Eye (tissue), 1 donor: ENCODE measurements at regions not wholly inside any gene's neighbourhood (a gene's known extent, or its start where the extent isn't known, plus 50 kb on each side); places are given as distances from the start of the nearest gene placed in this dataset.
"Not testable (repeated sequence)": the region's sequence is repeated elsewhere in the genome, so short reads cannot be mapped to it uniquely, and the experiment has no call there.

Experiments used
- DNase-seq: peaks from one replicate; pipeline ENCODE4 v3.0.0-alpha.2; 2015

DNA sequence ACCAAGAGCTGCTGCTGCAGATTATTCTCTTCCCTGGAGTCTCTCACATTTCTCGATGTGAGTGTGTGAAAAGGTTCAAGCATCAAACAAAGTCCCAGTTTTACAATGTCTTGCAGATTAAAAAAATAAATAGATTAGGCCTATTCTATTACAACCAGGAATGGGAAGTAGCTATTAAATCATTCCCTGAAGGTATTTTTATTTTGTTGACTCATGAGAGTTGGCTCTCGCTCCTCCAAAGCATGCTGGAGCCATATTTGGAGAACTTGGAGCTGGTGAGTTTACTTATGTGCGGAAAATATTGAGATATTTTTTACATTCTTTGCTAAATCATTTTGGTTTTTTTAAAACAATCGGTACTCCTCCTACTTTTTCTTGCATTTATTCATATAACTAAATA, 572.3 kb downstream of the ETNK1 start:
- no peak for DNase-seq

DNA sequence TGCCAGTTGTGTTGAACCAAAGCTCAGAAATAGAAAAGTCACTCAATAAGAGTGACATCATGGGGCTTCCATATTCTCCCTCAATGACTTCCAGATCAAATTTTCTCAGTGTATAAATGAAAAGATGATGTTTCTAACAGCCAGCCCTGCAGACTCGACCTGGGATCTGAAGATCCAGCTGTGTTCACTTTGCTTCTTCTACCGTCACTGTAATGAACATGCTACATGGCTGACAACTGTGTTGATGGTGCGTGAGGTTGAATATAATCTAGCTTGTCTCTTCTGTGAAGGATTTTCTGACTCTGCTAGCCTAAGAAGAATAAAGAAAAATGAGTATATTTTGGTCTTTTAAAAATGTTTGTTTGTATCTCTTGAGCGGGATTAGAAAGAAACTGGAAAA, 577.8 kb downstream of the ETNK1 start:
- no peak for DNase-seq

GRCh38 chr12:23204933-23205778, 580.2 kb downstream of the ETNK1 start:
- peak; percentile 83 for DNase-seq

DNA sequence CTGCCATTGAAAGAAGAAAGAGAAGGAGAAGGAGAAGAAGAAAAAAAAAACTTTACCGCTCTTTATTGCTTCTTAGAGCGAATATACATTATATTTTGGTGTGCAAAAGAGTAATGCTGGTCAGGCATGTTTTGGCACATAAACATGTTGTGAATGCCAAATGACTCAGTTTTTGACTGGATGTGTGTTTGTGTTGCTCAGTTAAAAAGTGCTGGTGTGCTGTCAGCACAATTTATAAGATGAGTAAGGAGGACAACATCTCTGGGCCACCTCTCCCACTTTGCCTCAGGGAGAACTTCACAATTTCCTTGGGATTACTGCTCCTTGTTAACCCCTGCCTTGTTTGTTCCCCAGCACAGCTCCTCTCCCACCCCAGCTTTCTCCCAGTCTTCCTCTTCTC, 584.8 kb downstream of the ETNK1 start:
- no peak for DNase-seq

DNA sequence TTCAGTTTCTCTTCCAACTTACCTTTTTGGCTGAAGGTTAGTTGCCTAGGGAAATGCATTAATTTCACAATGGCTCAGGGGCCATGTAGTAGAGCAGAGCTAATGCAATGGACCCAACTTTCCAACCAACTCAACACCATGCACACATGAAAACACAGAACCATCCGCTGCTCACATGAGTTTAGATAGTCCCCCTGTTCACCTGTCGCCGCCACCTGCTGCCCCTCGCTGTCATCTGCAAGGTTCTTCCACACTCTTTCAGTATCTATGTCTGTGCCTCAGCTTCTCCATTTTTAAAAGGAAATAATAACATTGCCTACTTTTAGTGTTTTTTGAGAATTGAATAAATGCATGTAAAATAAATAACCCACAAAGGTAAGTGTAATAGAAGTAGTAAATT, 585.6 kb downstream of the ETNK1 start:
- DNase-seq: no peak

GRCh38 chr12:23211384-23212320, 586.7 kb downstream of the ETNK1 start:
- no peak for DNase-seq

GRCh38 chr12:23217158-23217557, 592.2 kb downstream of the ETNK1 start:
- no peak for DNase-seq

DNA sequence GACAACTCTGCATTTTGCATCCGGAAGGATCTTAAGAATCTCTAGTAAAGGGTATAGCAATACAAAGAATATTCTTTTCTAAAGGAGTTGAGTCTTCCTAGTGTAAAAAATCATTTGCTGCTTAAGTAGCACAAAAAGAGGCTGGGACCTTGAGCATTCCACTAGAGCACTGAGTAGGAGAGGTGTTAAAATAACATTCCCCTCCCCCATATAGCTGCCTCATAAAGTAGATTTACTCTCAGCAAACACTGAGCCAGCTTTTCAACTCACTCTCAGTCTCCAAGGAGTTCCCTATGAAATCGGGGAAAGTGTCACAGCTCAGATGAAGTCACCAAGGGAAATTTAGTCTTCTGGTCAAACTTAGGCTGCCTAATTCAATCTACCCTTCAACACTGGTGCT, 592.7 kb downstream of the ETNK1 start:
- no peak for DNase-seq

DNA sequence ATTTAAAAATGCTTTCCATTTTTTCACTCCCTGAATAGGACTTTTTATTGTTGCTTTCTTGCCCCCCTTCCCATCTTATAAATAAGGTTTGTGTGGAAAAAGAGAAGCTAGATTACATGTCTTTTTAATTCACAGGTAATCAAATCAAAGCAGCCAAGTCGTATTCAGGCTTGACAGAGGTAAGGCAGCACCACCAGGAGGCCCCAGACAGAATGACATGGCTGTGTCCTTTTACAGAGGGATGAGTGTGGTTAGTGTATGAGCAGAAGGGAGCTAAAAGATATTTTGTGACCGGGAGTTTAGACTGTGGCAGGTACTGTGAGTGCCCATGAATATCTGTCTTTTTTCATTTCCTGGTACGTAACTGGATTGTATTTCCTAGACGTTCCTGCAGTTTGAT, 596.1 kb downstream of the ETNK1 start:
- no peak for DNase-seq

- no peak for DNase-seq
Measured at GRCh38 chr12:23221926-23222325, 597.0 kb downstream of the ETNK1 start.

GRCh38 chr12:23222801-23223200, 597.8 kb downstream of the ETNK1 start:
- no peak for DNase-seq

DNA sequence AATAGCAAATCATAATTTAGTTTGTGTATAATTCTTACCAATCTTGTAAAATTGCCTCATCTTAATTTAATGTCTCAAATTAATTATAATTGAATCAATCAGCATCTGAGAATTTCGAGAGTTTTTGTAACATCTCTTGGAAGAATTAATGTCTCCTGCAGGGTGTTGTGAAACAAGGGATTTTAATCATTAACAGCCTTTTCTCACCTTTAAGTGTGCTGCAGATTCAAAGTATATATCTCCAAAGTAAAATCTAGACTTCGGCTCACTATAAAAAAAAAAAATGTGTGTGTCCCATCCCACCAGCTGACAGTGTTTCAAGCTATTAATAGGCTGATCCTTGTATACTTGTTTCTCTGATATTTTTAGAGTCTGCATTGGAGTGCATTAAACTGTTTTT, 603.1 kb downstream of the ETNK1 start:
- DNase-seq: no peak

DNA sequence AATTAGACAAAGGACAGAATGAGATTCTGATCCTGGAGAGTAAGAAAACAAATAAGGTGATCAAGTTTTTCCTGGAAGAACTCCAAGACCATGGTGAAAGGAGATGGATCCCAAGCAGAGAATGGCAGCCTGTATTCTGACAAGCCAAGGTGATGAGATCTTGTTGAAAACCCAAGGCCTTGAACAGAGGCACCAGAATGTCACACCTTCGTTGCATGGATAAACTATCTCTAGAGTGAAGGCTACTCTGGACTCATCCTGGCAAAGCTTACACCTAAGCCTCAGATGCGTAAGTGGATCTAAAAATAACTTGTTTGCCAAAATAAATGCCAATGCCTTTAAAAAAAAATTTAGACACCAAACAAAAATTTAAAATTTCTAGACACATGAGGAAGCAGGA, 605.9 kb downstream of the ETNK1 start:
- no peak for DNase-seq

DNA sequence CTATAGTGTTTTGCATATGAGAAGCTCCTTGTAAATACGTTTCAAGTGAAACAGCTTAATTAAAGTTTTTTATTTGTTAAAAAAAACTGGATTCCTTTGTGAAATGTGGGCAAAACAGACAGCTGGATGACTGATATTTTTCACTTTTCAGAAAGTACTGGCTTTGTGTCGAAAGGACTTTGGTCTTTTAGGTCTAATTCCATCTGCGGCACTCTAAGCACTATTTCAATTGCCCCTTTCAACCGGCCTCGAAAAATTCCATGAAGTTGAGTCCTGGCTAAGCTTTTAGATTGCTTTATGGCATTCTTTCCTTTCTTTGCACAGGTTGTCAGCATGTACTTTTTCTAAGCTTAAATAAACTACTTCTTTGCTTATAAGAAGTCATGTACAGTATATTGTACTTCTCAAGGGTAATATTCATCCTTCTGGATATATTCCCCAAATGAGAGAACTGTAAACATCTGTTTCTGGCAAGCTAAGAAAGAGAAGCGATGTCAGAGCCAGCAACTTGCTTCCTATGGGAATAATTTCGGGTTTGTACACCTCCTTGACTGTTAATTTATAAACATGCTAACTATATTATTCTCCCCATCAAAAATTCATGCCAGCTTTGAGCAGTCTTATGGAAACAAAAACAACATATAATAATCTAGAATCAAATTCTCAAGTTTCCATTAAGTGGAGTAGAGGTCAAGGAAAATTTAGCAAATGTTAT, 611.3 kb downstream of the ETNK1 start:
- DNase-seq: no peak

GRCh38 chr12:23236811-23237210, 611.8 kb downstream of the ETNK1 start:
- DNase-seq: no peak

DNA sequence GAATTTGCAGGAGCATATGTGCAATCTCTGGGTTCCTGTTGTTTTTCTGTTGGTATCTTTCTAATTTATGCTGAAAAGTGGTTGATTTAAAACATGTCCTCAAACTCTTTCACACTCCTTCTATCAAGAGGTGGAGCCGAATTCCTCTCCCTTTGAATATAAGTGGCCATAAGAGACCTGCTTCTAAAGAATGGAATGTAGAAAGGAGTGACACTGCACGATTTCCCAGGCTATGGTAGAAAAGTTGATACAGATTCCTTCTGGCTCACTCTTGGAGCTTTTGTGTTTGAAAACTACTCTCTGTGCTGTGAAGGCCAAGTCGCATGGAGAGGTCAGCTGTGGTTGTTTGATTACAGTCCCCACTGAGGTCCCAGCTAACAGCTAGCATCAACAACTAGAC, 613.2 kb downstream of the ETNK1 start:
- no peak for DNase-seq

- DNase-seq: no peak
Measured at GRCh38 chr12:23238957-23239356, 614.0 kb downstream of the ETNK1 start.

- no peak for DNase-seq
Measured at GRCh38 chr12:23245186-23245585, 620.2 kb downstream of the ETNK1 start.

GRCh38 chr12:23253191-23253590, 628.2 kb downstream of the ETNK1 start:
- no peak for DNase-seq

- not testable (repeated sequence) for DNase-seq
Measured at GRCh38 chr12:23253910-23254309, 628.9 kb downstream of the ETNK1 start.

GRCh38 chr12:23259558-23259957, 634.6 kb downstream of the ETNK1 start:
- DNase-seq: no peak

DNA sequence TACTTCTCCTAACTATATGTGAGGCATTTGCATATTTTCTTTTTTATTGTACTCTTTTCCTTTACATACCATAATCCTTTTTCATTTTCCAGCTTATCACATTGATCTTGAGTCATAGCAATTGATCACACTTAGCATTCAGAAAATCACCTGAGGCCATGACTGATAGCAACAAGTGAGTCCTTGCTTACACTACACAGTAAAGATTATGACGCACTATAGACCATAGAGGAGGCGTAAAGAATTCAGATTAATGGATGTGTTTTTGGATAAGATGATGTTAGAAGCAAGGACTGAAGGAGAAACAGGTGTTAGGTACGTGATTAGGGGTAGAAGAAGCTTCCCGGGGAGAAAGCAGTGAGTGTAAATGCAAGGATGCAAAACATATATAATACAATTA, 637.7 kb downstream of the ETNK1 start:
- no peak for DNase-seq

DNA sequence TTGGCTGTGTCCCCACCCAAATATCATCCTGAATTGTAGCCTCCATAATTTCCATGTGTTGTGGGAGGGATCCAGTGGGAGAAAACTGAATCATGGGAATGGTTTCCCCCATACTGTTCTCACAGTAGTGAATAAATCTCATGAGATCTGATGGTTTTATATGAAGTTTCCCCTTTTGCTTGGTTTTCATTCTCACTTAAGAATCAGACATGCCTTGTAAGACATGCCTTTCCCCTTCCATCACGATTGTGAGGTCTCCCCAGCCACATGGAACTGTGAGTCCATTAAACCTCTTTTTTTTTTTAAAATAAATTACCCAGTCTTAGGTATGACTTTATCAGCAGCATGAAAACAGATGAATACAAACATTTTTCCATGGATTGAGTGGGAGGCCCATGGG, 652.9 kb downstream of the ETNK1 start:
- DNase-seq: no peak
